Caco-2 (cell line): ENCODE measurements at regions not wholly inside any gene's neighbourhood (a gene's known extent, or its start where the extent isn't known, plus 50 kb on each side); places are given as distances from the start of the nearest gene placed in this dataset.

Experiments
- BruUV-seq: library from RNA; stranded (reverse); fragments of 400-500 nt; replicated peaks from 2 replicates; lab custom pipeline; 2021; lab: Mats Ljungman, UMichigan
- CTCF ChIA-PET: fragments of 300-600 bp; sonication (Branson Sonifier 250); formaldehyde crosslinking; loops from one replicate; lab custom pipeline; 2022; ENCODE audit warnings: antibody characterized with exemption; lab: Charles Lee
- POLR2A ChIA-PET: fragments of 300-600 bp; sonication (Branson Sonifier 250); formaldehyde crosslinking; loops from one replicate; lab custom pipeline; 2022; ENCODE audit warnings: antibody characterized with exemption; lab: Charles Lee
- DNase-seq, 2 experiments: peaks; one replicate each; pipeline versions ENCODE4 v3.0.0 to v3.0.0-alpha.2; 2020 to 2022
- H3K27me3 ChIP-seq: replicated peaks from 2 replicates; pipeline ENCODE4 v1.6.0; 2011; ENCODE audit warnings: low read length; ENCODE audit not compliant: control insufficient read depth, insufficient read depth
- H3K36me3 ChIP-seq: 2 replicates; pipeline ENCODE4 v1.5.1; 2011; ENCODE audit warnings: low read length; ENCODE audit not compliant: control insufficient read depth, insufficient read depth
- H3K4me1 ChIP-seq: fragments of 250-450 bp; sonication (Bioruptor Pico); 2 replicates; pipeline ENCODE4 v1.5.1; 2020; ENCODE audit warnings: mild to moderate bottlenecking
- H3K4me3 ChIP-seq: 2 replicates; pipeline ENCODE4 v1.5.1; 2011; ENCODE audit warnings: low read depth, mild to moderate bottlenecking, control low read depth, low read length
- H3K9me3 ChIP-seq: fragments of 250-450 bp; sonication (Bioruptor Pico); 2 replicates; pipeline ENCODE4 v1.5.1; 2020; ENCODE audit warnings: mild to moderate bottlenecking, moderate library complexity
- H3K27ac Mint-ChIP-seq: one replicate; pipeline ENCODE4 v1.8.0; 2022; ENCODE audit warnings: mixed read lengths; ENCODE audit not compliant: unreplicated experiment
- H3K27me3 Mint-ChIP-seq: one replicate; pipeline ENCODE4 v1.8.0; 2022; ENCODE audit warnings: mixed read lengths; ENCODE audit not compliant: insufficient read depth, unreplicated experiment
- H3K36me3 Mint-ChIP-seq: one replicate; pipeline ENCODE4 v1.8.0; 2022; ENCODE audit warnings: mild to moderate bottlenecking, mixed read lengths; ENCODE audit not compliant: insufficient read depth, unreplicated experiment
- H3K4me1 Mint-ChIP-seq: one replicate; pipeline ENCODE4 v1.8.0; 2022; ENCODE audit warnings: low read depth, mixed read lengths; ENCODE audit not compliant: unreplicated experiment
- H3K4me3 Mint-ChIP-seq: one replicate; pipeline ENCODE4 v1.8.0; 2022; ENCODE audit warnings: mild to moderate bottlenecking, moderate library complexity, mixed read lengths; ENCODE audit not compliant: unreplicated experiment
- H3K9me3 Mint-ChIP-seq: one replicate; pipeline ENCODE4 v1.8.0; 2022; ENCODE audit warnings: mixed read lengths; ENCODE audit not compliant: unreplicated experiment
- intact Hi-C: fragments of 100-400 bp; cut with micrococcal nuclease; formaldehyde crosslinking; loops from one replicate; pipeline ENCODE4 v1.10.0; 2022; ENCODE audit not compliant: unreplicated experiment
- TF ChIP-seq, protein P1 (sequence below), 2 experiments: fragments of 200-600 bp in 1 of 2; IDR thresholded peaks; 1 replicate in 1 of 2; 2 replicates in 1 of 2; pipeline versions ENCODE4 v1.5.1 to v1.8.0; 2011 to 2022; ENCODE audit warnings: antibody characterized with exemption in 1 of 2, control low read depth in 1 of 2, inconsistent platforms in 1 of 2, low read depth in 1 of 2, low read length in 1 of 2, mild to moderate bottlenecking in 1 of 2, moderate library complexity in 1 of 2; ENCODE audit not compliant: insufficient read depth in 1 of 2, severe bottlenecking in 1 of 2, unreplicated experiment in 1 of 2

DNA sequence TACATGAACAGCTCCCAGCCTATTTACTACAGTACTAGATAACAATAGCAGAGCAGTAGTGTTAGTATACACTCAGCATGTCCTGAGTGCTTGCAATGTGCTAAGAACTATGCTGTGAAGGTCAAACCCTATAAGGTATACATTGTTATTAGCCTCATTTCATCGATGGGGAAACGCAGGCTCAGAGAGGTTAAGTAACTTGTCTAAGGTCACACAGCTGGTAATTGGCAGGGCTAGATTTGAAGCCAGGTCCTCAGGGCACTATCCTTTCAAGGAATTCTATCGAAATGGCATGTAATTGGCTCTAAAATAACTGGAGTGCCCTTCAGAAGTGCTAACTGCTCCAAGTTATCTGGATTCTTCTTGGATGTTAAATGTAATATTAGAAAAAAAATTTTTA lies 295.6 kb downstream of the ZNF536 start:
- H3K27ac Mint-ChIP-seq, result no peak overlapping the region
- no TSS peak for BruUV-seq
- H3K4me3 Mint-ChIP-seq, result no peak overlapping the region
- TF ChIP-seq, protein P1, sequence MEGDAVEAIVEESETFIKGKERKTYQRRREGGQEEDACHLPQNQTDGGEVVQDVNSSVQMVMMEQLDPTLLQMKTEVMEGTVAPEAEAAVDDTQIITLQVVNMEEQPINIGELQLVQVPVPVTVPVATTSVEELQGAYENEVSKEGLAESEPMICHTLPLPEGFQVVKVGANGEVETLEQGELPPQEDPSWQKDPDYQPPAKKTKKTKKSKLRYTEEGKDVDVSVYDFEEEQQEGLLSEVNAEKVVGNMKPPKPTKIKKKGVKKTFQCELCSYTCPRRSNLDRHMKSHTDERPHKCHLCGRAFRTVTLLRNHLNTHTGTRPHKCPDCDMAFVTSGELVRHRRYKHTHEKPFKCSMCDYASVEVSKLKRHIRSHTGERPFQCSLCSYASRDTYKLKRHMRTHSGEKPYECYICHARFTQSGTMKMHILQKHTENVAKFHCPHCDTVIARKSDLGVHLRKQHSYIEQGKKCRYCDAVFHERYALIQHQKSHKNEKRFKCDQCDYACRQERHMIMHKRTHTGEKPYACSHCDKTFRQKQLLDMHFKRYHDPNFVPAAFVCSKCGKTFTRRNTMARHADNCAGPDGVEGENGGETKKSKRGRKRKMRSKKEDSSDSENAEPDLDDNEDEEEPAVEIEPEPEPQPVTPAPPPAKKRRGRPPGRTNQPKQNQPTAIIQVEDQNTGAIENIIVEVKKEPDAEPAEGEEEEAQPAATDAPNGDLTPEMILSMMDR (IDR thresholded peaks at IDR 0.05; ENCODE audit: insufficient read depth in 1 of 2, low read depth in 1 of 2, low read length in 1 of 2, severe bottlenecking in 1 of 2, unreplicated experiment in 1 of 2), result no peak
- no peaks in the 10 kb centered on the region for H3K4me1 Mint-ChIP-seq
- H3K4me1 ChIP-seq, result no peaks in the 10 kb centered on the region
- CTCF ChIA-PET, result no interaction called here
- no peaks in the 10 kb centered on the region for H3K36me3 ChIP-seq
- H3K9me3 ChIP-seq, result no peaks in the 10 kb centered on the region
- H3K9me3 Mint-ChIP-seq, result no peaks in the 10 kb centered on the region
- no peak overlapping the region for H3K4me3 ChIP-seq
- H3K27me3 Mint-ChIP-seq, result peaks cover 27% of the 10 kb centered on the region
- intact Hi-C loops, result no loop called here
- no peaks in the 10 kb centered on the region for H3K27me3 ChIP-seq
- POLR2A ChIA-PET, result no interaction called here
- DNase-seq, result no peak
- H3K36me3 Mint-ChIP-seq, result no peaks in the 10 kb centered on the region

DNA sequence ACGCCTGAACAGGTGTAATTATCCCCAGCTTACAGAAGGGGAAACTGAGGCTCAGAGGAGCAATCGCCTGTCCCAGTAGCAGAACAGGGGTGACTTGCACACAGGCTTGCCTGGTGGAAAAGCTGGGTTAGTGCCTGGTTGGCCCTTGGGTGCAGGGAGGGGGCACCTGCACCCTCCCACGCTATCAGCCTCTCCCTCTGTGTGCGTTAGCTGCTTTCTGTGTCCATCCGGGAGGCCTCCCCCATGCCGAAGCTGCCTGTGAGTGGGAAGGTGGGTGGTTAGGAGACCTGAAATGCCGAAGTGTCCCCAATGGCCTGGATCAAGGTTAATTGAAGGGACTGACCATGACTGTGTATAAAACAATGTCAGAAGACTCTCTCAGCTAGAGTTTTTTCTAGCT lies 295.0 kb downstream of the ZNF536 start:
- TF ChIP-seq, protein P1 (IDR thresholded peaks at IDR 0.05; ENCODE audit: insufficient read depth in 1 of 2, low read depth in 1 of 2, low read length in 1 of 2, severe bottlenecking in 1 of 2, unreplicated experiment in 1 of 2), result no peak
- Mint-ChIP-seq H3K4me3 (no peak overlapping the region), H3K36me3 (no peaks in the 10 kb centered on the region), H3K4me1 (no peaks in the 10 kb centered on the region), H3K27ac (no peak overlapping the region), H3K9me3 (no peaks in the 10 kb centered on the region), H3K27me3 (peaks cover 24% of the 10 kb centered on the region)
- intact Hi-C loops, result no loop called here
- ChIA-PET POLR2A (interaction anchor here (0.6 kb wide), 1 partner anchor 1692 kb away, joined by 3 read pairs; no protein-coding TSS in a partner anchor), CTCF (no interaction called here)
- Histone ChIP-seq H3K4me1 (no peaks in the 10 kb centered on the region), H3K27me3 (no peaks in the 10 kb centered on the region), H3K4me3 (no peak overlapping the region), H3K9me3 (no peaks in the 10 kb centered on the region), H3K36me3 (no peaks in the 10 kb centered on the region)
- no TSS peak for BruUV-seq
- no peak for DNase-seq

DNA sequence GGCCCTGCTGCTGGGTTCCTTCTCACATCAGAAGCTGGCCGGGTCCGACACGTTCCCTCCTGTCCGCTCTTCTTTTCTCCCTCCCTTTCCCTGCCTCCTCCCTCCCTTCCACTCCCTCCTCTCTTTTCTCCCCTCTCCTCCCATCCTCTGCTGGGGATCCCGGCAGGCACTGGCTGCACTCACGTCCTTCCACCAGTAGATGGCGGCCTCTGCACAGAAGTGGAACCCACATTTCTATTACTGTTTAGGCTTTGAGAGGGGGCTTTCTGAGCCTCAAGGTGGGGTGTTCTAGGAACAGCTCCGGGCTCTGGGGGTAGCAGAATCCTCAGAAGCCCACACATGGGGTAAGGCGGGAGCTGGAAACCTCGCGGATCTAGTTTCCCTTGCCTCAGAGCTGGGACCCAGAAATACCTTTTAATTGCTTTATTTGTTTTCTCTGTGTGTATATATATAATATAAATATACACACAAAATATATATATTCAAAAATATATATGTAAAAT lies 294.2 kb downstream of the ZNF536 start:
- intact Hi-C loops, result no loop called here
- Mint-ChIP-seq H3K36me3 (no peaks in the 10 kb centered on the region), H3K4me1 (no peaks in the 10 kb centered on the region), H3K9me3 (no peaks in the 10 kb centered on the region), H3K27me3 (peaks cover 21% of the 10 kb centered on the region), H3K27ac (no peak overlapping the region), H3K4me3 (no peak overlapping the region)
- Histone ChIP-seq H3K4me1 (no peaks in the 10 kb centered on the region), H3K27me3 (no peaks in the 10 kb centered on the region), H3K4me3 (no peak overlapping the region), H3K9me3 (no peaks in the 10 kb centered on the region), H3K36me3 (no peaks in the 10 kb centered on the region)
- no TSS peak for BruUV-seq
- TF ChIP-seq, protein P1 (IDR thresholded peaks at IDR 0.05; ENCODE audit: insufficient read depth in 1 of 2, low read depth in 1 of 2, low read length in 1 of 2, severe bottlenecking in 1 of 2, unreplicated experiment in 1 of 2), result peak; percentile 85 to 97
- ChIA-PET CTCF (no interaction called here), POLR2A (no interaction called here)
- peak; percentile 50 to 51 for DNase-seq
